Neuronal stem cell (in vitro differentiated cells): ENCODE measurements at regions not wholly inside any gene's neighbourhood (a gene's known extent, or its start where the extent isn't known, plus 50 kb on each side); places are given as distances from the start of the nearest gene placed in this dataset.

Source experiments
- DNase-seq: peaks from one replicate; pipeline ENCODE4 v3.0.0-alpha.2; 2013; ENCODE audit warnings: low spot score
- H2AFZ ChIP-seq: one replicate; pipeline ENCODE4 v1.6.1; 2013; ENCODE audit warnings: mild to moderate bottlenecking, low read length, inconsistent platforms
- H2AK5ac ChIP-seq: 2 replicates; pipeline ENCODE4 v1.6.1; 2013; ENCODE audit warnings: low read depth, mild to moderate bottlenecking, inconsistent platforms, low read length, moderate library complexity, mixed read lengths
- H2BK120ac ChIP-seq: 2 replicates; pipeline ENCODE4 v1.6.1; 2013; ENCODE audit warnings: low read depth, mild to moderate bottlenecking, inconsistent platforms, low read length, moderate library complexity, mixed read lengths
- H2BK12ac ChIP-seq: one replicate; pipeline ENCODE4 v1.6.1; 2013; ENCODE audit warnings: low read length, inconsistent platforms
- H2BK15ac ChIP-seq: 2 replicates; pipeline ENCODE4 v1.6.1; 2013; ENCODE audit warnings: mild to moderate bottlenecking, low read length, inconsistent platforms, mixed read lengths
- H2BK5ac ChIP-seq: one replicate; pipeline ENCODE4 v1.6.1; 2013; ENCODE audit warnings: inconsistent platforms, mild to moderate bottlenecking, low read length, moderate library complexity
- H3K14ac ChIP-seq: one replicate; pipeline ENCODE4 v1.6.1; 2013; ENCODE audit warnings: low read length, inconsistent platforms
- H3K18ac ChIP-seq: 2 replicates; pipeline ENCODE4 v1.6.1; 2013; ENCODE audit warnings: low read length, inconsistent platforms
- H3K23ac ChIP-seq: 2 replicates; pipeline ENCODE4 v1.6.1; 2013; ENCODE audit warnings: low read depth, mild to moderate bottlenecking, mixed read lengths, low read length, inconsistent platforms; ENCODE audit not compliant: poor library complexity
- H3K27ac ChIP-seq: replicated peaks from 3 replicates; pipeline ENCODE4 v1.5.1; 2013; ENCODE audit warnings: low read length, inconsistent platforms
- H3K27me3 ChIP-seq, 3 experiments: 2 replicates each; pipeline ENCODE4 v1.6.1; 2013; ENCODE audit warnings: low read length in 3 of 3, mild to moderate bottlenecking in 2 of 3, inconsistent platforms in 1 of 3, low read depth in 1 of 3, mixed read lengths in 1 of 3, moderate library complexity in 1 of 3; ENCODE audit not compliant: control insufficient read depth in 3 of 3, insufficient read depth in 3 of 3
- H3K36me3 ChIP-seq, 2 donors: replicated peaks in 1 of 2; 2 replicates each; pipeline ENCODE4 v1.6.1; 2013; ENCODE audit warnings: low read length in 2 of 2; ENCODE audit not compliant: control insufficient read depth in 2 of 2, insufficient read depth in 2 of 2
- H3K4ac ChIP-seq: 2 replicates; pipeline ENCODE4 v1.6.1; 2013; ENCODE audit warnings: inconsistent platforms, mild to moderate bottlenecking, low read length, moderate library complexity
- H3K4me1 ChIP-seq, 2 donors: 1 replicate in 1 of 2; 2 replicates in 1 of 2; pipeline ENCODE4 v1.6.1; 2013; ENCODE audit warnings: low read length in 2 of 2, low read depth in 1 of 2; ENCODE audit not compliant: control insufficient read depth in 2 of 2, insufficient read depth in 1 of 2
- H3K4me2 ChIP-seq: one replicate; pipeline ENCODE4 v1.6.1; 2013; ENCODE audit warnings: mild to moderate bottlenecking, low read length, inconsistent platforms; ENCODE audit not compliant: insufficient read depth, poor library complexity, severe bottlenecking
- H3K4me3 ChIP-seq, 2 donors: 2 replicates each; pipeline ENCODE4 v1.5.1; 2013; ENCODE audit warnings: low read length in 2 of 2, mild to moderate bottlenecking in 2 of 2, inconsistent platforms in 1 of 2, moderate library complexity in 1 of 2
- H3K79me1 ChIP-seq: one replicate; pipeline ENCODE4 v1.6.1; 2013; ENCODE audit warnings: low read depth, mild to moderate bottlenecking, inconsistent platforms, low read length, moderate library complexity
- H3K9ac ChIP-seq: one replicate; pipeline ENCODE4 v1.6.1; 2013; ENCODE audit warnings: mild to moderate bottlenecking, low read depth, low read length, inconsistent platforms; ENCODE audit not compliant: poor library complexity
- H3K9me3 ChIP-seq, 2 donors: replicated peaks in 1 of 2; 2 replicates each; pipeline versions ENCODE3 to v1.6.1; 2013; ENCODE audit warnings: low read length in 2 of 2, mild to moderate bottlenecking in 2 of 2, inconsistent platforms in 1 of 2, low read depth in 1 of 2, mixed read lengths in 1 of 2, moderate library complexity in 1 of 2; ENCODE audit not compliant: control insufficient read depth in 2 of 2, insufficient read depth in 1 of 2
- H4K8ac ChIP-seq: one replicate; pipeline ENCODE4 v1.6.1; 2013; ENCODE audit warnings: low read depth, mild to moderate bottlenecking, inconsistent platforms, low read length, moderate library complexity
- H4K91ac ChIP-seq: one replicate; pipeline ENCODE4 v1.6.1; 2013; ENCODE audit warnings: low read length, low read depth, mild to moderate bottlenecking, inconsistent platforms; ENCODE audit not compliant: poor library complexity
- WGBS, 2 donors: extraction: QIAGEN DNeasy Blood & Tissue Kit; methylation state at CpG; one replicate each; pipeline ENCODE4 v1.1.7; 2013; ENCODE audit warnings: missing lambda C conversion rate in 2 of 2, mixed read lengths in 1 of 2; ENCODE audit not compliant: insufficient read length in 2 of 2, insufficient replicate concordance in 1 of 2; ENCODE audit errors: extremely low coverage in 2 of 2; 5-methylcytosine and 5-hydroxymethylcytosine counted together

DNA sequence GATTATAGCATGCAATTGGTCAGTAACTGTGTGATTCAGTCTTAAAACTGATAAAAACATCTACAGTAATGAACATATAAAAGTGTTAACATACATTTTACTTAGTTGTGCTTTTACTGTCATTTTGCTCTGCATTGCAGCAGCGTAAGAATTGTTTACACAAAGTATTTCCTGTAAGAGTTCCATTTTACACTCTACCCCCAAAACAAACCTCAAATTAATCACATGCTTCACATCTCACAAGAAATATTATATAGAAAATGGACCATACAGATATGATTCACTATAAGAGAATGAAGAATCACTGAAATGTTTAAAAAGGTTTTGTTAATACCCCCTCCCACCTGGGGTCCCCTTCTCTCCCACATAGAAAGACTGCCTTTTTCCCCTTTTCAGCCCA lies 225.9 kb upstream of the LRRN1 start:
- Histone ChIP-seq H3K36me3 (no peaks in the 10 kb centered on the region), H4K8ac (no peak overlapping the region), H3K79me1 (no peaks in the 10 kb centered on the region), H3K4me2 (no peak overlapping the region), H2BK120ac (no peak overlapping the region), H3K27me3 (no peaks in the 10 kb centered on the region), H3K9me3 (no peaks in the 10 kb centered on the region), H3K9ac (no peak overlapping the region), H2AFZ (no peak overlapping the region), H4K91ac (no peak overlapping the region), H3K18ac (no peak overlapping the region), H3K4ac (no peak overlapping the region), H2AK5ac (no peak overlapping the region), H3K23ac (no peak overlapping the region), H3K27ac (no peak overlapping the region), H3K4me3 (no peak overlapping the region), H2BK15ac (no peak overlapping the region), H2BK12ac (no peak overlapping the region), H3K14ac (no peak overlapping the region), H3K4me1 (no peaks in the 10 kb centered on the region), H2BK5ac (no peak overlapping the region)
- no CpG with 5 or more reads among the region's 1 CpG for WGBS, 2 donors
- DNase-seq: no peak

DNA sequence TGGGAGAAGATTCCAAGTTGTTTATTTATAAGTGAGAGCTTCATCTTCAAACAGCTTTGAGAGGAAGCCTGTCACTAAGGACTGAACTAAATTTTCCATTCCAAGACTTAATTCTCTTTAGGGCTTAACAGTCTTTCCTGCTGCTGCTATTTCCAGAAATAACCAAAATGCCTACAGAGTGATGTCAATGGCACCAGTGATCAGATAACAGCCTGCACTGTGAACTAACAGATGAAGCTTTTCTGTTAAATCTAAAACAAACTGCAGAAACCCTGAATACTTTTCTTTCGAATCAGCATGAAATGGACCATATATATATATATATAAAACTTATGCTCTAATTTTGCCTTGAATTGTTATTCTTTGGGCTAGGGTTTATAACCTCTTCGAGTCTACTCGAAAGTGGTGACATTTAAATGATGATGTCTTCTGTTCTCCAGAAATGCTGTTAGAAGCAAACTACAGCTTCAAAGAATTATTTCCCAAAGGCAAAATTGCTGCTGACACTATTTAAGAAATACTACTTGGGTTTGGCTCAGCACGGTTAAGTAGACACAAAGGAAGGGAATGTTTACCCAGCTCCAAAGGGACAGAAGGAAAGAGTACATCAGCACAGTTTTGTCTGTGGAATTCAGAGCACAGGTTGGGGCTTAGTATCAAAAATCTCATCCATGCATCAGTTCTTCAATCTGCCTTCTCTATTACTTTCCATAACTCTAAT lies 238.5 kb upstream of the LRRN1 start:
- Histone ChIP-seq H3K36me3 (no peaks in the 10 kb centered on the region), H3K4me2 (no peak overlapping the region), H3K9me3 (no peaks in the 10 kb centered on the region), H3K23ac (no peak overlapping the region), H4K91ac (no peak overlapping the region), H3K4me3 (no peak overlapping the region), H2AK5ac (no peak overlapping the region), H2BK15ac (no peak overlapping the region), H3K4ac (no peak overlapping the region), H2AFZ (peak overlapping the region; percentile 1), H4K8ac (no peak overlapping the region), H2BK120ac (no peak overlapping the region), H3K18ac (no peak overlapping the region), H2BK5ac (no peak overlapping the region), H3K9ac (no peak overlapping the region), H3K14ac (no peak overlapping the region), H3K4me1 (peaks cover 0 to 2% of the 10 kb centered on the region in 2 donors), H3K27ac (no peak overlapping the region), H3K79me1 (no peaks in the 10 kb centered on the region), H2BK12ac (no peak overlapping the region), H3K27me3 (no peaks in the 10 kb centered on the region)
- DNase-seq: no peak
- WGBS, 2 donors: no CpG with 5 or more reads among the region's 4 CpGs

GRCh38 chr3:3559786-3560185 lies 239.4 kb upstream of the LRRN1 start:
- Histone ChIP-seq H3K14ac (no peak overlapping the region), H4K91ac (no peak overlapping the region), H3K18ac (no peak overlapping the region), H2AK5ac (no peak overlapping the region), H3K4me2 (no peak overlapping the region), H2BK12ac (no peak overlapping the region), H3K27me3 (no peaks in the 10 kb centered on the region), H3K23ac (no peak overlapping the region), H4K8ac (no peak overlapping the region), H3K79me1 (no peaks in the 10 kb centered on the region), H3K36me3 (no peaks in the 10 kb centered on the region), H3K9me3 (no peaks in the 10 kb centered on the region), H3K9ac (no peak overlapping the region), H2BK15ac (no peak overlapping the region), H3K4me1 (peaks cover 0 to 2% of the 10 kb centered on the region in 2 donors), H2AFZ (no peak overlapping the region), H2BK5ac (no peak overlapping the region), H3K27ac (no peak overlapping the region), H3K4ac (no peak overlapping the region), H3K4me3 (no peak overlapping the region), H2BK120ac (no peak overlapping the region)
- DNase-seq: no peak
- no CpG with 5 or more reads among the region's 2 CpGs for WGBS, 2 donors

GRCh38 chr3:3556078-3556477 lies 243.2 kb upstream of the LRRN1 start:
- Histone ChIP-seq H3K14ac (no peak overlapping the region), H3K9me3 (no peaks in the 10 kb centered on the region)
- WGBS, 2 donors: no CpG with 5 or more reads among the region's 3 CpGs

More at GRCh38 chr3:3556078-3556477, 243.2 kb upstream of the LRRN1 start:
- H2BK12ac ChIP-seq: no peak overlapping the region
- no peak overlapping the region for H4K91ac ChIP-seq
- no peak overlapping the region for H3K4ac ChIP-seq
- no peak overlapping the region for H2BK5ac ChIP-seq
- H3K79me1 ChIP-seq: no peaks in the 10 kb centered on the region
- no peak for DNase-seq
- no peak overlapping the region for H3K4me3 ChIP-seq
- no peak overlapping the region for H2AK5ac ChIP-seq
- no peak overlapping the region for H2BK15ac ChIP-seq
- no peaks in the 10 kb centered on the region for H3K27me3 ChIP-seq
- H2BK120ac ChIP-seq: no peak overlapping the region
- H2AFZ ChIP-seq: no peak overlapping the region
- no peaks in the 10 kb centered on the region for H3K36me3 ChIP-seq
- H3K4me1 ChIP-seq: peaks cover 0 to 2% of the 10 kb centered on the region in 2 donors
- no peak overlapping the region for H3K23ac ChIP-seq
- H3K18ac ChIP-seq: no peak overlapping the region
- H3K9ac ChIP-seq: no peak overlapping the region
- no peak overlapping the region for H3K27ac ChIP-seq
- no peak overlapping the region for H4K8ac ChIP-seq
- no peak overlapping the region for H3K4me2 ChIP-seq
